GM21423 (cell line): ENCODE measurements at regions not wholly inside any gene's neighbourhood (a gene's known extent, or its start where the extent isn't known, plus 50 kb on each side); places are given as distances from the start of the nearest gene placed in this dataset.

Experiments used
- ATAC-seq: cut with Tn5 transposase; IDR thresholded peaks from one replicate; pipeline ENCODE4 v1.9.1; 2021; ENCODE audit warnings: mild to moderate bottlenecking, moderate library complexity; ENCODE audit not compliant: unreplicated experiment

DNA sequence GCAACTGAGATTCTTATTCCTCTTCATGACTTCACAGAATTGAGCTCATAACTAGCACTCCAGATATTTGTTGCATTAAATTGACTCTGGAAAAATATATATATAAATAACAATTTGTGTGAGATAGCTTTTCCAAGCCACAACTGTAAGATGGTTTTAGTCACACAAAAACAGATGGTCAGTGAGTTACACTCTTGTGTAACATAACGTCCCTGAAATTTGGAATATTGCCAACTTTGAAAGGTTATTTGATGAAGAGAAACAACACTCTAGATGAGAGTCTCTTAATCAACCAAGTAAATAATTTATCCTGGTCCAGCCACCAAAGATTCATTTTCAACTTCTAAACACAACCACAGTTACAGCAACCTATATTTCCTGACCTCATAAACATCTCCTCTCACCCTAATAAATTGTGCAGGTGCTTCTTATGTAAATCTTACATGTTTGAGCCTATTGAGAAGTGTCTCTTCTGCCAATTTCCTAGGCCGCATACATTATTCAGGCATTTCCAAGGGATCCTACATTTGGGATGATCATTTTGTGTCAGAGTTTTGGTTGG lies 84.9 kb upstream of the ACP3 start:
- peak; percentile 44 for ATAC-seq

DNA sequence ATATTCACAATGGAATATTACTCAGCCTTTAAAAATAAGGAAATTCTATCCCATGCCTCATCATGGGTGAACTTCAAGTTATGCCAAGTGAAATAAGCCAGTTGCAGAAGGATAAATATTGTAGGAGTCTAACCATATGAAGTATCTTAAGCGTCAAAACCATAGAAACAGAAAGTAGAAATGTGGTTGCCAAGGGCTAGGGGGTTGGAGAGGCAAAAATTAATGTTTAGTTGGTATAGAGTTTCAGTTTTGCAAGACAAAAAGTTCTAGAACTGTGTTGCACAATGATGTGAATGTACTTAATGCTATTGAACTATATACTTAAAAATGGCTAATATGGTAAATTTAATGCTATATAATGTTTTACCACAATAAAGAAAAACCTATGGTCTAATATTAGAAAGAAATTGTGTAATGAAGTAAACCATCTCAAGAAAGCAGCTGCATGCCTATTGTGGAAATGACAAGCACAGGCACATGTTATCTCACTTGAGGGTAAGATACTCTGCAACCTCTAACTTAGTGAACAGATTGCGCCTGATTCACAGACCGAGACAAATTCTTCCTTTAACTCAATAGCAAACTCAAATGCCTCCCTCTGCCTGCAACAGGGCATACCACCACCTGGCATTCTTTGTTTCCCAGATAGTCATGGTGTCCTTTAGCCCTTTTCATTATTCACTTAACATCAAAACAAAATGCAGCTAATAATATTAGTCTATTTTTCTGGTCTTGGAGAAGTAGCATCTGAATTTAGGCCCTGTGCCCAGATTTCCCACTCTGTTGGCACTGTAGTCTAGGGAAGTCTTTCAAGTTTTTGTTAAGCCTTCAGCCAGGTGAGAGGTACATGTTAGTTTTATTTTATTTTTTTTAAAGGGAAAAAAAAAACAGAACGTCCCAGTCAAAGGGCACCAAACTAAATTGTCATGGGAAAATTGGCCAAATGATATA lies 80.2 kb upstream of the ACP3 start:
- peak; percentile 75 for ATAC-seq

DNA sequence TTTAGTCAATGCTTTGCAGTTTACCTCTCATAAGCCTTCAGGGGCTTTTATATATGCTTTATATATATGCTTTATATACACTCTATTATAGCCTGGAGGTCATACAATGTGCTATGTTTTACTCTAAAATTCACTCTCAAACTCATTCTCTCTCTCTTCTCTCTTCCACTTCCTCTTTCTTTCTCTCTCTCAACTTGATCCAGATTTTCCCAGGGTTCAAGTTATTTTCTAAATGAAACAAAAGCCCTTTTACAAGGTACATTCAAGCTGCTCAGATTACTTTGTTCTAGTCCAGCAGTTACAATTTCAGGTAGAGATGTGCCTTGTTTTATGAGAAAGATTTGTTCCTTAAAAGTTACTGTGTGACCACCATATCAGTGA lies 79.6 kb upstream of the ACP3 start:
- ATAC-seq, result no peak

DNA sequence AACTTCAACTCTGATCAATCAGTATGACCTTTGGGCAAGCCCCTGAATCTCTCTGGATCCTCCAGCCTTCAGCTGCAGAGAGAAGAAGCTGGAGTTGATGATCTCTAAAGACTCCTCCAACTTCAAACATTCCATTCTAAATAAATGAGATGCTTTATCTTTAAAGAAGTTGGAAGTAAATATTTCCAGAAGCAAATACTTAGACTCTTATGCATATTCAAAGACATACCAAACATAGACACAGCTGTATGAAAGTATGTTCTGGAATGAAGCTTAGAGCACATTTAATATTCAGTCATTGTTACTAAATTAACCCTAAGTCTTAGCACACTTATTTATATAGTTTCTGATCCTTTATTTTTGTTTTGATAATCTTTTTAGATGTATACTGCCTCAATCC lies 77.6 kb upstream of the ACP3 start:
- ATAC-seq, result no peak

DNA sequence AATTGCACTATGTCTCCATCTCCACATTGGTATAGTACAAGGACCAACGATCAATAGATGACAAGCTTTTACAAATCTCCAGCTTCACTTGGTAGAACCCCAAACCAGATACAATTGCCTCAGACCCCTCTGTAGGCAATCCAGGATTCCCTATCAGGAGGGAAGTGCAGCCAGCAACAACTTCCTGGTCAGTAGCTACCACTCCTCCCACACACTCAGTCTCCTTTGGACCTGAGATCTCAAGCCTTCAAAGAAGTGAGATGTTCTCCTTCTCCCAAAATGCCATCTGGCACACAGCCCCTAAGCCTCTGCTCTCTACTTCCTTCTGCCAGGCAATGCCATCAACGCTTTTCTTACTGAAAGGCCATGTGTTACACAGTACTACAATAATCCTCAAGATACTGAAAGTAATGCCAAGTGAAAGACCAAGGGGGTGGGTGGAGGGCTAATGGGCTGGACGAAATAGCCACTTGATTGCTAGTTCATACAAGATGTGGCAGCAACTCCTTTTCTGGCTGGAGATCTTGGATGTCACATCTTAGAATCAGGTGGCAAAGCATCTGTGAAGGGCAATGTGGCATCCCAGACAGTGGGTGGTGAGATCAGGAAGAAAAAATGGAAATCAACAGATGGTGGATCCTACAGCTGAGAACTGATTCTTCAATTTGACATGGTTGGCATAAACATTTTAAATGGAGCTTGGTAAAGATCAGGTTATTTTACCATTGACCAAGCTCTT lies 75.3 kb upstream of the ACP3 start:
- no peak for ATAC-seq

DNA sequence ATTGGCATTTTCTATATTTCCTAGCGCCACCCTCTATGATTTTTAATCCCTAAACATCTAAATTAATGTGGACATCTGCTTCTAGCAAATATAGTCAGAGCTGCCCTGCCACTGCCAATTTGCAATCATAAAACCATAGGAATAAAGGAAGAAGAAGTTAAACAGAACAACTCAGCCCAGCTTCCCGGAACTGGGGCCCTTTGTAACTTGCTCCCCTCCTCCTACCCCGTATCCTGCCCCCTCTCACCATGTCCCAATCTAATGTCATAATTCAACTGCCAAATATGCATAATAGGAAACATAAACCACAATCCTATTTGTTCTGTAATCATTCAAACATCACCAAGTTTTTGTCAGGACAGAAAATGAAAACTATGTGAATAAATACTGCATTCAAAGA lies 74.4 kb upstream of the ACP3 start:
- ATAC-seq, result no peak

DNA sequence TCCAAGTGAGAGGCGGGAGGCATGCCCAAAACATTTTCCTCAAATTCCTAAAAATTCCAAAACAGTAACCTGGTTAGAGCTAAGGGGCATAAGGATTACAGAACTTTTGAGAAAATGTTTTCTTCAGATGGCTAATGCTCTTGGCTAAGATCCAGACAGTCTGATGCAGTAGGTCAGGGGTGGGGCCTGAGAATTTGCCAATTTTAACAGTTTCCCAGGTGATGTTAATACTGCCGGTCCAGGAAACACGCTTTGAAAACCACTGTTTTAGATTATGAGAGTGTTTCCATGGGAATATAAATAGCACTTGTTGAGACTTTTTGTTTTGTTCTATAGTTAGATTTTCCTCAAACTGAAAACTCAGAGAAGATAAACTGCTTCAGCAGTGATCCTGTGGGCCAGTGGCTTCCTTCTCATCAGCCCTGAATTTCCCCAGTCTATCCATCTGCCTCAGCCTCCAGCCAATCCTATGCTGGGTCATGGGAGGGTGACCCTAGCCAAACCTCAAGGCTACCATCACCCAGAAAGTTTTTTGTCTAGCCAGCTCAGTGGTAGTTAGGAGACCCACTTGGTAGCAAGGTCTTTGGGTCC lies 71.6 kb upstream of the ACP3 start:
- no peak for ATAC-seq

DNA sequence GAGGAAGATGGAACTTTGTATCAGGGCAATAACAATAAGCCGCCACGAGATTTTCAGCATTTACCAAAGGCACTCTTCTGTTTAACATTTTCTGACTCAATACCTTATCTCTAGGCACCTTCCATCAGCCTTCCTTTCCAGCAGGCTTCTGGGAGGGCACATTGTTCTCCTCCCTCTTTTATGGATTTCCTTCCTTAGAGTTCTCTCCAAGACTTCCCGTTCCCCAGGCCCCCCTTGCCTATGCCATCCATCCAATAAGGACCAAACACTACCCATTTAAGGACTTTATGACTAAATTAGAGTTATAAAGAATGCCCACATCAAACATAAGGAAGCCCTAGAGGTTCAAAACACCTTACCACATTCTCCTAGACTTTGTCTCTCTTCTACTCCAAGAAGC lies 71.0 kb upstream of the ACP3 start:
- ATAC-seq, result no peak

DNA sequence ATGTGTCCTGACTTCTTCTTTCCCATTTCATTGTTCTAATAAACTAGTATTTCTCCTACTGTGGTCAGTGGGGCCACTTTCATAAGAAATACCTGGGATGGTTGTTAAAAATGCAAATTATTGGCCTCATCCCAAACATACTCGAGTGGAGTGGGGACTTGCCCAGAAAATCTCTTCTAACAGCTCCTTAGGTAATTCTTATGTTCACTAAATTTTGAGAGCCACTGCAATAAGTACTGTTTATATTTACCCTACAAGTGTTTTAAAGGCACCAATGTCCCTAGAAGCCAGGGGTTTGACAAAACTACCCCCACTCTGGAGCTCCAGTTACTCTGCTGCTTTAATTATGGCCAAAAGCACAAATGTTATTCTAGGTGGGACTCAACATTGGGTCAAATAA lies 70.0 kb upstream of the ACP3 start:
- ATAC-seq, result no peak

DNA sequence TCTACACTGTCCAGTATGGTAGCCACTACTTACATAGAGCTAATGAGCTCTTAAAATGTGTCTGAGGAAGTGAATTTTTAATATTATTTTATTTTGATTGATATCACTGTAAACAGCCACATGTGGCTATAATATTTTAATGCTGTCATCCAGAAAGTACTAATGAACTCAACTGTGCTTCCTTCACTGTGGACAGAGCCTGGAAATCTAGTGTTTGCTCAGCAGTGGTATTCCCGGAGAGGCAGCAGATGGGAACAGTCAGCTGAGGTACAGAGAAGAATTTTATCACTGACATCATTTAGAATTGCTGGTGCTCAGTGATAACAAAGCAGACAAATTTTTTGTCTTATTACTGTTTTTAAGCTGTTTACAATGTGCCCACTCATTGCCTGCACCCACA lies 68.7 kb upstream of the ACP3 start:
- ATAC-seq, result no peak

DNA sequence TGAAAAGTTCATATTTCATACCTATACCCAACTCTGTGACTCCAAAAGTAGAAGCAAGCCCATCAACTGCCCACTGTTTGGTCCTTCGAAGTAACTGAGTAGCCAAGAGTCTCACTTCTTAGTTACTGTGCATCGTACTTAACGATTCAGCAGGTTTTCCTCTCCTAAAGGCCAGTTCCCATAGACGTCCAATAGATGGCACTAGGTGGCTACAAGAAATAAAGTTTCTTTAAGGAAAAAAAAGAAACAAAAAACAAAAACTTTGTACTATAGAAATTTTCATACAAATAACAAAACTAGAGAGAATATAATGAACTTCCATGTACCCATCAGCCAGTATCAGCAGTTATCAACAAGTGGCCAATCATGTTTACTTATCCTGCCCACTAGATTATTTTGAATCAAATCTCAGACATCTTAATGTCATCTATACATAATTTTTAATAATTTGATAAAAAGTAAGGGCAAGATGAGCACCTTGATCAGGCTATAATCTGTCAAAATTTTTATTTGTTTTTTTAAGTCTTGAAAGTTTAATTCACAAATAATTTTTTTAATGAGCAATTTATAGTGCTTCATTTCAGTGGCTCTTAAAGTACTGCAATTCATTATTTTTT lies 63.8 kb upstream of the ACP3 start:
- ATAC-seq, result peak; percentile 50

DNA sequence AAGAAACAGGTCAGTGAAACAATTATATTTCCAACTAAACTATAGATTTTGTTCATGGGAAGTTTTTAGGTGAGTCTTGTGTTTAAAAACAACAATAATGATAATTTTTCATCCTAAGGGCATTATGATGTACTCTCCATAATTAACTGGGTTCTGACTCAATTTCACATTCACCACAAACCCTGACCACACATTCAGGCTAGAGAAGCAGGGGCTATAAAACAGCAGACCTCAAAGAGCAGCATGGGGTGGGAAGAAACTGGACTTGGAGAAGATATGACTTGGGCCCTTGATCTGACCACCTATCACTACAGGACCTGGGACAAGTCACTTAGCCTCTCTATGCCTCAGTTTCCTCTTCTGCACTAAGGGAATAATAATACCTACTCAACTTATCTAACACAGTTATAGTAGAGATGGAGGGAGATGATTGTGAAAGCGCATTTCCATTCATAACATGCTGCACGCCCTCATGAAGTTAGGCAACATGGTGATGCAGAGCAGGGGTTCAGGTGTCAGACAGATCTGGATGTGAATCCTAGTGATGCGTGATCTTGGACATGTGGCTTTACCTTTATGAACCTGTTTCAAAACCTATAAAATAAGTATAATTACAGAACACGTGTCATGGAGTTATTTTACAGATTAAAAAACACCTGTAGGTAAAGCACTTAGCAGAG lies 63.0 kb upstream of the ACP3 start:
- no peak for ATAC-seq

DNA sequence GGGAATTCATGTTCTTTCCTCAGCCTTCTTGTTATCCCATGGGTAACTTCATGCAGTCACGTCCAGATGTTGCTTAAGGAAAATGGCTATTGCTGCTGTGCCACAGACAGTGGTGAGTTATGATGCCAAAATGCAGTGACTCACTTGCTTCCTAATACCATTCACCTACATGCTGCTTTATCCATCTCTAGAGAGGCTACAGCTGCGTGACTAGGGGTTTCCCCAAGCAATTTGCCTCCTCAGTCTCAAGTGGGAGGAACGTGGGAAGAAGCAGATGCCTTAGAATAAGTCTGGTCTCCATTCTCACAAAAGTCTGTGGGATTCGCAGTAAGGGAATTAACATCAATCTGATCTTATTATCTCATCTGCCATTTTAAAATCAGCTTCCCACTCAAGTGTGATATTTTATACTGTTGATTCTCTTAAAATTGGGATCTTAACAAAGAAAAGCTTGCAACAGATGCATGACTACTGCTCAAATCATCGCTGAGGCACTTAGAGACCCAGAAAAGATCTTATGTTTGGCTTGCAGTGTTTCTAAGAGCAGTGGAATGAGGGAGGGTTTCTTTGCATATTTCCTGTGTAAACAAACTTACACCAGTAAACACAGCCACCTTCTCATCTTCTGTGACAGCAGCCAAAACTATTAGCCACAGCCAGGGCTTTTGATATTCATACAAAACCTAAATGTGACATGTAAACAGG lies 62.0 kb upstream of the ACP3 start:
- no peak for ATAC-seq

DNA sequence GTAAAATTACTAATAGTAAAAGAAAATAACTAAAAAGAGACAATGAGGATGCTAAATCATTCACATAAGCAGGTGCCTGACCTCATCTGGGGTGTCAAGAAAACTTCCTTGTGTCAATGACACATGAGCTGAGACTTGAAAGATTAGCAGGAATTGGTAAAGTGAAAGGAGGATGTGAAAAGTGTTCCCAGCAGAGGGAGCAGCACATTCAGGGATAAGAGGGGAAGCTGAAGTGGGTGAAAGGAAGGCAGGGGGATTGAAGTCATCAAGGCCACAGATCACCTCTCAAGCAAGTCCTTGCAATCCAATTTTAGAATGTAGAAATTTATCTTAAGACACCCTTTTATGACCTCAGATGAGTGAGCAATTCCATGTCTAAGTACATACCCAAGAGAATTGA lies 60.2 kb upstream of the ACP3 start:
- no peak for ATAC-seq

DNA sequence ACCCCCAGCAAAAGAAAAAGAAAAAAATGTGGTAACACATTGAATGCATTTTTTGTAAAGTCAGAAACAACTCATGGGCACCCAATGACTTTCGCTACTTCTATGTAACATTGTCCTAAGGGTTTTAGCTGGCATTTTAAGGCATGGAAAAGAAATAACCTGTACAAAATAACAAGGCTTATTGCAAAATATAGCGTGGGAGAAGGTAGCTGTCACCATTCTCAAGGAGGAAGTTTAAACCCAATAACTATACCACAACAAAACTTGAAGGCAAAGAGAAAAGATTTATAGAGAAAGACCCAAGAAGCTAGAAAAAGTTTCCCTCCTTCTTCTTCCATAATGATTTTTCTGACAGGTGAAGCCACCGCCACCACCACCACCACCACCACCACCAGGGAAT lies 55.7 kb upstream of the ACP3 start:
- no peak for ATAC-seq

DNA sequence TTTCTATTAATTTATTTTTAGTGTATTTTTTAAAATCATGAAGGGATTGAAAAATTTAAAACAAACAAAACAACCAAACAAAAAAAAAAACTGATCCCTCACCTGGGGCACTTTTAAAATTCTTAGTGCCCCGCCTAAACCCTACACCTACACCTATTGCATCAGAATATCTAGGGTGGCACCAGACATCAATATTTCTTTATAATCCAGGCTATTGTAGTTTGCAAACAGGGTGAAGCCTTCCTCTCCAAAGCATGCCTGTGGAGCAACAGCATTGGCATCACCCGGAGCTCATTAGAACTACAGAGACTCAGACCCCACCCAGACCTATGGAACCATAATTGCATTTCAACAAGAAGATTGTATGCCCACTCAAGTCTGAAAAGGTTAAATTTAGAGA lies 54.9 kb upstream of the ACP3 start:
- no peak for ATAC-seq

DNA sequence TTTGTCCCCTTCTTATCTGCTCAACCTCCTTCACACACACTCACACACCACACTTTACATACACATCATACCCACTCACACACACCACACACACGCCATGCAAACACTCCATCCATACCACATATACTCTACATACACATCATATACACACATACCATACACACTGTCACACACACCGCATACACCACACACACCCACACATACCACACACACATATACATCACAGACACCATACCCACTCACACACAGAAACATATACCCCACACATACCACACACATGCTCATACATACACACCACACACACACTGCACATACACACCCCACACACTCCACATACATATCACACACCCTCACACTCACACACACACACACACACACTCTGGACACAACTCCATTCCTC lies 54.3 kb upstream of the ACP3 start:
- ATAC-seq, result no peak

DNA sequence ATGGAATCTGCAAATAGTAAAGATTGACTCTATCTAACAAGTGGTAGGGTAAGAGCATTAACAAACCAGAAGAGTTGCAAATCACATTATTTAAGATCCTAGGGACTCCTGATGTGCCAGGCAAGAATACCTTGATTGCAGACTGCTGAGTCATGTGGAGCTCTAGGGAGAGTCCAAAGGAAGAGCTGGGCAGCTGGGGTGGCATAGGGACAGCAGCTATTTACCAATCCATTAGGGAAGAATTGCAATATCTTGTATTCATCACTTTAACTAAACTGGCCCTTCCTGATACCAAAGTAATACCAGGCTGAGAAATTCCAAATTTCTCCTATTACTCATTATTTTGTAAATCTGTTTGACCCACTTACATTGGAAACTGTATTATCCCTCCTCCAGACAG lies 52.2 kb upstream of the ACP3 start:
- no peak for ATAC-seq

DNA sequence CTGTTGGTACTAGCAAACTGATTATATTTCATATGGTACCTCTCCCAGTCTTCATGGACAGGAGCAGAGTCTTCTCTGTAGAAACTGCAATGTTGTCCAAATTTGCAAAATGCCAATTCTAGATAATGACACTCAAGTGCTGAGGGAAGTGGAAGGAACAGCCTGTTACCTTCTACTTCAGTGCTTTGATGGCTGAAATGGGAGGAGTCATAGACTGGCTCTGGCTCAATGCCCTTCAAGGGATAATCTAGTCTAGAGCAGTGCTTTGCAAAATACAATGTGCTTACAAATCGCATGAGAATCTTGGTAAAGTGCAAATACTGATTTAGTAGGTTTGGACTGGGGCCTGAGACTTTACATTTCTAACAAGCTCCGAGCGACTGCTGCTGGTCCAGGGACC lies 51.7 kb upstream of the ACP3 start:
- no peak for ATAC-seq

DNA sequence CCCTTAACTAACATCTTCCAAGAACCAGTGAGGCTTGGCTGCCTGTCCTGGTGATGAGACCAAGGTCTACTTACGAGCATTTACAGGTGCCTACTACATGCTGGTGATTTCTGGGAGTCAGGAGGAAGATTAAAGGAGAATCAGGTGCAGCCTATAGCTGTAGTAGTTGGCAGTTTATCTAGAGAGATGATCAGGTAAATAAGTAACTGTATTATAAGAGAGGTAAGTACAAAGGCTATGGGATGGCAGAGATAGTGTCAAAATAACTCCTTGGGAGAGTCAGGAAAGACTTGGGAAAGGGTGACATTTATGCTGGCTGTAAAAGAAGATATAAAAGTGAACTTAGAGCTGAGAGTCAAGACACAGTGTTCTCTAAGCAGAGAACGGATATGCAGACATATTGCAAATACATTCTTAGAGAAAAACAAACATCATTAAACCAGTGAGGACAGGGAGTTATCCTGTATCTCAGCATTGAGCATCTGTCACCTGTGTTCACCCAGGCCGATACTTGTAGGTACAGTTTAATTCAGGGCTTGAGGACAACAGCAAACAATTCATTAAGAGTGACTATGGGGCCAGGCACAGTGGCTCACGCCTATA lies 49.7 kb upstream of the ACP3 start:
- ATAC-seq, result no peak
